Hematopoietic multipotent progenitor cell treated with erythropoietin and hydrocortisone succinate and interleukin-3 and kit ligand, for 6 days (in vitro differentiated cells): ENCODE measurements at regions not wholly inside any gene's neighbourhood (a gene's known extent, or its start where the extent isn't known, plus 50 kb on each side); places are given as distances from the start of the nearest gene placed in this dataset.
"Not testable (repeated sequence)": the region's sequence is repeated elsewhere in the genome, so short reads cannot be mapped to it uniquely, and the experiment has no call there.

Experiments
- DNase-seq: peaks from one replicate; pipeline ENCODE4 v3.0.0-alpha.2; 2015

- no peak for DNase-seq
These were observed 678.1 kb upstream of the DPPA4 start for GRCh38 chr3:110015231-110015963.

- DNase-seq: no peak
These were observed 679.0 kb upstream of the DPPA4 start for GRCh38 chr3:110016235-110016815.

GRCh38 chr3:110017304-110017703 lies 680.0 kb upstream of the DPPA4 start:
- DNase-seq: no peak

GRCh38 chr3:110021659-110022058 lies 684.3 kb upstream of the DPPA4 start:
- DNase-seq: no peak

- DNase-seq: not testable (repeated sequence)
These were observed 685.7 kb upstream of the DPPA4 start for GRCh38 chr3:110023022-110023421.

GRCh38 chr3:110026421-110026820 lies 689.1 kb upstream of the DPPA4 start:
- DNase-seq: no peak

- DNase-seq: no peak
These were observed 690.2 kb upstream of the DPPA4 start for GRCh38 chr3:110027446-110028080.

GRCh38 chr3:110031975-110032374 lies 694.6 kb upstream of the DPPA4 start:
- no peak for DNase-seq

GRCh38 chr3:110059431-110059830 lies 722.1 kb upstream of the DPPA4 start:
- no peak for DNase-seq

- DNase-seq: no peak
These were observed 725.4 kb upstream of the DPPA4 start for GRCh38 chr3:110062716-110063115.

- DNase-seq: no peak
These were observed 725.8 kb upstream of the DPPA4 start for GRCh38 chr3:110063178-110063577.

GRCh38 chr3:110066206-110066605 lies 728.9 kb upstream of the DPPA4 start:
- no peak for DNase-seq

GRCh38 chr3:110067527-110067926 lies 730.2 kb upstream of the DPPA4 start:
- DNase-seq: no peak

GRCh38 chr3:110069761-110070160 lies 732.4 kb upstream of the DPPA4 start:
- no peak for DNase-seq

- DNase-seq: no peak
These were observed 733.0 kb upstream of the DPPA4 start for GRCh38 chr3:110070161-110070916.

GRCh38 chr3:110074095-110074494 lies 736.7 kb upstream of the DPPA4 start:
- DNase-seq: no peak

- DNase-seq: no peak
These were observed 739.7 kb upstream of the DPPA4 start for GRCh38 chr3:110077093-110077492.

GRCh38 chr3:110093411-110093810 lies 756.1 kb upstream of the DPPA4 start:
- no peak for DNase-seq

- DNase-seq: no peak
These were observed 756.6 kb upstream of the DPPA4 start for GRCh38 chr3:110093812-110094401.

GRCh38 chr3:110099711-110100110 lies 762.4 kb upstream of the DPPA4 start:
- DNase-seq: no peak

- DNase-seq: no peak
These were observed 764.0 kb upstream of the DPPA4 start for GRCh38 chr3:110101361-110101760.

- no peak for DNase-seq
These were observed 769.5 kb upstream of the DPPA4 start for GRCh38 chr3:110106805-110107204.

GRCh38 chr3:110123946-110124345 lies 786.6 kb upstream of the DPPA4 start:
- no peak for DNase-seq
